AG04450 (cell line): ENCODE measurements at regions not wholly inside any gene's neighbourhood (a gene's known extent, or its start where the extent isn't known, plus 50 kb on each side); places are given as distances from the start of the nearest gene placed in this dataset.

Source experiments
- CTCF ChIA-PET: fragments of 300-600, 350-600 bp; formaldehyde crosslinking; extraction: SDS; loops from one replicate; lab custom pipeline; 2022; ENCODE audit warnings: antibody characterized with exemption, inconsistent platforms; lab: Charles Lee
- POLR2A ChIA-PET: fragments of 350-600 bp; formaldehyde crosslinking; extraction: SDS; loops from one replicate; lab custom pipeline; 2021; ENCODE audit warnings: antibody characterized with exemption, inconsistent platforms; lab: Yijun Ruan, JAX
- DNase-seq: peaks from one replicate; pipeline ENCODE4 v3.0.0-alpha.2; 2011; ENCODE audit warnings: low read depth, low spot score
- H3K27ac ChIP-seq: one replicate; pipeline ENCODE4 v1.5.1; 2012; ENCODE audit warnings: low read depth, low read length, control low read depth
- H3K27me3 ChIP-seq: one replicate; pipeline ENCODE4 v1.6.0; 2012; ENCODE audit warnings: low read length; ENCODE audit not compliant: control insufficient read depth, insufficient read depth
- H3K4me3 ChIP-seq: 2 replicates; pipeline ENCODE4 v1.5.1; 2011; ENCODE audit warnings: mild to moderate bottlenecking, low read depth, low read length, control low read depth
- H3K9me3 ChIP-seq: 2 replicates; pipeline ENCODE4 v1.5.1; 2012; ENCODE audit warnings: low read length; ENCODE audit not compliant: control insufficient read depth, insufficient read depth
- TF ChIP-seq, protein P1 (sequence below): IDR thresholded peaks from 2 replicates; pipeline ENCODE4 v1.5.1; 2011; ENCODE audit warnings: low read depth, low read length, control low read depth, inconsistent platforms

DNA sequence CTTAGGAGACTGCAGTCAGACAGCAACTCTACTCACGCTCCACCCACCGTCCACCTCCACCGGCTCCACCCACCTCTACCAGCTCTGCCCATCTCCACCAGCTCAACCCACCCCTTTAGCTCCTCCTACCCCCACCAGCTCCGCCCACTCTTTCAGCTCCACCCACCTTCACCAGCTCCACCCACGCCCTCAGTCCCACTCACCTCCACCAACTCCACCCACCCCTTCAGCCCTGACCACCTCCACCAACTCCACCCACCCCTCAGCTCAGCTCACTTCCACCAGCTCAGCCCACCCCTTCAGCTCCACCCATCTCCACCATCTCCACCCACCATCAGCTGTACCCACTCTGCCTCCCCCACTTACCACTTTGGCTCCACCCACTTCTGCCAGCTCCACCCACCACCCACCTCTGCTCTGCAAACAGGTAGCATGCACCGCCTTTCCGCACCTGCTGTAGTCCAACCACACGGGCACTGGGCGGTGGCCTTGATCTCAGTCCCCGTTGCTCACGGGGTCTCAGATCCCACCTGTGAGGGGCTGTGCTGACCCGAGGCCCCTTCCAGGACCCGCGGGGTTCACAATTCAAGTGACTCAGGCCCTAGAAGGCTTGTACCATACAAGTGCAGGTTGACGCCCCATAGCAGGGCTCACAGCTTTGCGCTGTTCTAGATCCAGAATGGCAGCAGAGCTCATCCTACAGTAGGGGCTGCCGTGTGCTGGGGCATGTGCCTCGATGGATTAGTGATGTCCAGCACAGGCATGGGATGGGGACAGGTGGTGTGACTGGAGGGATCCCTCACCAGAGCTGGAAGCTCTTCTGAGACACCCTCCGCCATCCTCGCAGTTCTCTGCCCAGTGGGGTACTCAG, 77.2 kb upstream of the OTOS start:
- ChIA-PET POLR2A (no interaction called here), CTCF (interaction anchor here (0.5 to 1.4 kb wide), 2 partner anchors 11 to 296 kb away, joined by 3 read pairs; no protein-coding TSS in a partner anchor)
- TF ChIP-seq, protein P1, sequence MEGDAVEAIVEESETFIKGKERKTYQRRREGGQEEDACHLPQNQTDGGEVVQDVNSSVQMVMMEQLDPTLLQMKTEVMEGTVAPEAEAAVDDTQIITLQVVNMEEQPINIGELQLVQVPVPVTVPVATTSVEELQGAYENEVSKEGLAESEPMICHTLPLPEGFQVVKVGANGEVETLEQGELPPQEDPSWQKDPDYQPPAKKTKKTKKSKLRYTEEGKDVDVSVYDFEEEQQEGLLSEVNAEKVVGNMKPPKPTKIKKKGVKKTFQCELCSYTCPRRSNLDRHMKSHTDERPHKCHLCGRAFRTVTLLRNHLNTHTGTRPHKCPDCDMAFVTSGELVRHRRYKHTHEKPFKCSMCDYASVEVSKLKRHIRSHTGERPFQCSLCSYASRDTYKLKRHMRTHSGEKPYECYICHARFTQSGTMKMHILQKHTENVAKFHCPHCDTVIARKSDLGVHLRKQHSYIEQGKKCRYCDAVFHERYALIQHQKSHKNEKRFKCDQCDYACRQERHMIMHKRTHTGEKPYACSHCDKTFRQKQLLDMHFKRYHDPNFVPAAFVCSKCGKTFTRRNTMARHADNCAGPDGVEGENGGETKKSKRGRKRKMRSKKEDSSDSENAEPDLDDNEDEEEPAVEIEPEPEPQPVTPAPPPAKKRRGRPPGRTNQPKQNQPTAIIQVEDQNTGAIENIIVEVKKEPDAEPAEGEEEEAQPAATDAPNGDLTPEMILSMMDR, result no peak
- Histone ChIP-seq H3K9me3 (peaks cover 3% of the 10 kb centered on the region), H3K27me3 (no peaks in the 10 kb centered on the region), H3K27ac (no peak overlapping the region), H3K4me3 (no peak overlapping the region)
- no peak for DNase-seq

DNA sequence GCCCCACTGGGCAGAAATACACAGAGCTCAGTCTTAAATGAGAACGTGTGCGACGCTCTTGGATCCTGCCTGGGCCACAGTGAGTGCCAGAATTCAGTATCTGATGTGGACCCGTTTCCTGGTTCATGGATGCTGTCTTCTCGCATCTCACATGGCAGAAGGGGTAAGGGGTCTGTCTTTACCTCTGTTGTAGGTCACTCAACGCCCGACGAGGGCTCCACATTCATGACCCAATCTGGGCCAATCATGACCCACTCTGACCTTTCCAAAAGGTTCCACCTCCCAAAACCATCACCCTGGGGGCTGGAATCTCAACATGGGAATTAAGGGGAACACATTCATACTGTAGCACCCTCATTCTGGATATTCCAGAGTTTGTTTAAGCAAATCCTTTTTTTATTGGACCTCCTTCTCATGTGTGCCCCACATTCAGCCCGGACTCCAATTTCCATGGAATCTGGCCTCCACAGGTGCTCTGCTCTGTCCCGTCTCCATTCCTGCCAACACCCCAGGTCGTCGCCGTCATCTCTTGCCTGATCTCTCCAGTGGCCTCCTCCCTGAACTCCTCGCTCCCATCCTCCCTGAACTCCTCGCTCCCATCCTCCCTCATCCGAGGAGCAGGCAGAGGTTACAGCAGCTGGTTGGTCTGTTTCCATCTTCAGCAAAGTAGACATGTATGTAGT, 78.9 kb upstream of the OTOS start:
- no peak overlapping the region for H3K4me3 ChIP-seq
- no peaks in the 10 kb centered on the region for H3K27me3 ChIP-seq
- CTCF ChIA-PET, result interaction anchor here (1.4 kb wide), 1 partner anchor 295 kb away, joined by 3 read pairs; no protein-coding TSS in a partner anchor
- H3K27ac ChIP-seq, result no peak overlapping the region
- POLR2A ChIA-PET, result interaction anchor here (0.6 kb wide), 1 partner anchor 369 kb away, joined by 3 read pairs; no protein-coding TSS in a partner anchor
- peaks cover 3% of the 10 kb centered on the region for H3K9me3 ChIP-seq
- DNase-seq, result no peak
- TF ChIP-seq, protein P1, result no peak

DNA sequence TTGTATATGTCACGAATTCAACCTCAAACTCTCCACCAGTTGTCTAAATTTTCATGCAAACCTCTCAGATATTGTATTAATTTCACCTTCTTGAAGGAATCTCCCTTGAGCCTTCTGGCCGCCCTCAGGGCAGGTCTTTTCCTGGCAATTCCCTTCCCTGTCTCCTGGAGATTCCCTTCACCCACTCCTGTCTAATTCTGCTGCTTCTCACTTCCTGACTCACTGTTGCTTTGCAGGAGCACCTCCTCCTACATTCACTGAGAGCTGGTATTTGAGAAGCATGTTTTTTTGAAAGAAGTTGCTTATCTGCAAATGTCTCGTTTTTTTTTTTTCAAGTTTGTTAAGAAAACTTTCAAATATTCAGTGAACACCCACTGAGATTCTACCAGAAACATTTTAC, 79.9 kb upstream of the OTOS start:
- ChIA-PET POLR2A (no interaction called here), CTCF (interaction anchor here (1.1 to 4.5 kb wide), 2 partner anchors 12 to 294 kb away, joined by 3 to 22 read pairs; no protein-coding TSS in a partner anchor)
- Histone ChIP-seq H3K27me3 (no peaks in the 10 kb centered on the region), H3K4me3 (no peak overlapping the region), H3K27ac (no peak overlapping the region), H3K9me3 (peaks cover 3% of the 10 kb centered on the region)
- DNase-seq, result no peak
- TF ChIP-seq, protein P1, result no peak

GRCh38 chr2:240223631-240224030, 83.2 kb upstream of the OTOS start:
- H3K27me3 ChIP-seq, result peaks cover 3% of the 10 kb centered on the region
- TF ChIP-seq, protein P1, result no peak
- no peak overlapping the region for H3K4me3 ChIP-seq
- H3K27ac ChIP-seq, result no peak overlapping the region
- no peak for DNase-seq
- peaks cover 11% of the 10 kb centered on the region for H3K9me3 ChIP-seq
- ChIA-PET POLR2A (no interaction called here), CTCF (interaction anchor here (4.5 kb wide), 1 partner anchor 9 kb away, joined by 22 read pairs; no protein-coding TSS in a partner anchor)
